ENCODE measurements at regions not wholly inside any gene's neighbourhood (a gene's known extent, or its start where the extent isn't known, plus 50 kb on each side); places are given as distances from the start of the nearest gene placed in this dataset.

DNA sequence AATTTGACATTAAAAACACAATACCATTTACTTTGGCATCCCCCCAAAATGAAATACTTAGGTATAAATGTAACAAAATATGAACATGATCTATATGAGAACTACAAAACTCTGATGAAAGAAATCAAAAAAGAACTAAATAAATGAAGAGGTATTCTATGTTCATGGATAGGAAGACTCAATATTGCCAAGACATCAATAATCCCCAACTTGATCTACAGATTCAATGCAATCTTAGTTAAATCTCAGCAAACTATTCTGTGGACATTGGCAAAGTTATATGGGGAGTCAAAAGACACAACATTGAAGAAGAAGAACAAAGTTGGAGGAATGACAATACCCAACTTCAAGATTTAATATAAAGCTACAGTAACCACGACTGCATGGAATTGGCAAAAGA lies 145.2 kb upstream of the HEY2 start:
- no peak overlapping the region for H3K23ac ChIP-seq (ENCODE audit: insufficient read length, low read depth, low read length)
- no CpG with 5 or more reads among the region's 1 CpG for WGBS (ENCODE audit: extremely low coverage, insufficient read length, low lambda C conversion rate)
- no peaks in the 10 kb centered on the region for H3K23me2 ChIP-seq (ENCODE audit: insufficient read length, low read depth, low read length, poor library complexity, severe bottlenecking)
- no peak overlapping the region for H2BK120ac ChIP-seq (ENCODE audit: low read depth, low read length, poor library complexity, severe bottlenecking)
- no peaks in the 10 kb centered on the region for H3K4me1 ChIP-seq (ENCODE audit: insufficient read depth, low read length)
- no peaks in the 10 kb centered on the region for H3K27me3 ChIP-seq (ENCODE audit: insufficient read depth, low read length)
- H3K9me3 ChIP-seq (ENCODE audit: control insufficient read depth, low read depth, low read length) = no peaks in the 10 kb centered on the region
- Mint-ChIP-seq H3K4me3 (no peak overlapping the region), H3K9me3 (peaks cover 13 to 28% of the 10 kb centered on the region in 2 experiments), H3K36me3 (ENCODE audit: insufficient read depth in 1 of 3, low read depth in 3 of 3) (peaks cover 3 to 12% (median 11%) of the 10 kb centered on the region in 3 experiments; a peak in 5 of 7 replicates), H3K27me3 (ENCODE audit: low read depth) (no peaks in the 10 kb centered on the region; the same call in 1 of the 2 replicates), H3K27ac (no peak overlapping the region), H3K4me1 (no peaks in the 10 kb centered on the region)
- no peak overlapping the region for H3K18ac ChIP-seq (ENCODE audit: insufficient read length, low read depth, low read length)
- H4K20me1 ChIP-seq (ENCODE audit: control insufficient read depth, insufficient read depth, insufficient read length) = no peaks in the 10 kb centered on the region
- H2BK15ac ChIP-seq (ENCODE audit: low read depth, low read length) = no peak overlapping the region
- TF ChIP-seq CTCF (conservative IDR thresholded peaks at IDR 0.05) = no peak
- no peak overlapping the region for H3K56ac ChIP-seq (ENCODE audit: insufficient read length, low read depth, low read length)
- H3T11ph ChIP-seq (ENCODE audit: low read length) = no peak overlapping the region
- H3K79me2 ChIP-seq (ENCODE audit: insufficient read depth, low read length) = no peaks in the 10 kb centered on the region
- no peak overlapping the region for H2BK5ac ChIP-seq (ENCODE audit: insufficient read length, low read length)
- no peak overlapping the region for H4K5ac ChIP-seq (ENCODE audit: insufficient read length, low read depth, low read length)
- no peak overlapping the region for H3K4me2 ChIP-seq (ENCODE audit: insufficient read depth, insufficient read length, low read length)
- H3K27ac ChIP-seq (ENCODE audit: insufficient read length, low read depth, low read length) = no peak overlapping the region
- no peak overlapping the region for H3K14ac ChIP-seq (ENCODE audit: insufficient read depth, low read length)
- H3K4ac ChIP-seq (ENCODE audit: low read depth, low read length) = no peak overlapping the region
- H3K9ac ChIP-seq (ENCODE audit: extremely low read depth, insufficient read length, low read length) = no peak overlapping the region
- H4K91ac ChIP-seq (ENCODE audit: insufficient read length, low read depth, low read length) = no peak overlapping the region
- no peak overlapping the region for H2AK5ac ChIP-seq (ENCODE audit: insufficient read length, low read length)
- no peaks in the 10 kb centered on the region for H3K79me1 ChIP-seq (ENCODE audit: insufficient read depth, low read depth, low read length, poor library complexity, severe bottlenecking)
- H4K8ac ChIP-seq (replicated peaks; ENCODE audit: insufficient read length, low read depth, low read length) = no peak overlapping the region
- H2BK20ac ChIP-seq (ENCODE audit: low read depth, low read length, poor library complexity, severe bottlenecking) = no peak overlapping the region
- no peak overlapping the region for H2AFZ ChIP-seq (ENCODE audit: low read length)
- H2BK12ac ChIP-seq (ENCODE audit: insufficient read length, low read depth, low read length) = no peak overlapping the region
- no peak for DNase-seq
